ENCODE measurements at regions not wholly inside any gene's neighbourhood (a gene's known extent, or its start where the extent isn't known, plus 50 kb on each side); places are given as distances from the start of the nearest gene placed in this dataset.

- DNase-seq (ENCODE audit: low spot score) = no peak
Observed at GRCh38 chr20:60321601-60322000, 363.4 kb downstream of the CDH26 start.

- DNase-seq (ENCODE audit: low spot score) = no peak
Observed at GRCh38 chr20:60326821-60327220, 368.6 kb downstream of the CDH26 start.

- no peak for DNase-seq (ENCODE audit: low spot score)
Observed at GRCh38 chr20:60327971-60328660, 369.9 kb downstream of the CDH26 start.

- DNase-seq (ENCODE audit: low spot score) = no peak
Observed at GRCh38 chr20:60330461-60330860, 372.2 kb downstream of the CDH26 start.

GRCh38 chr20:60331688-60332300 is 373.6 kb downstream of the CDH26 start:
- no peak for DNase-seq (ENCODE audit: low spot score)

- DNase-seq (ENCODE audit: low spot score) = no peak
Observed at GRCh38 chr20:60332523-60332922, 374.3 kb downstream of the CDH26 start.

- DNase-seq (ENCODE audit: low spot score) = no peak
Observed at GRCh38 chr20:60334911-60335310, 376.7 kb downstream of the CDH26 start.

- DNase-seq (ENCODE audit: low spot score) = no peak
Observed at GRCh38 chr20:60338556-60338955, 380.3 kb downstream of the CDH26 start.

GRCh38 chr20:60339738-60340137 is 381.5 kb downstream of the CDH26 start:
- no peak for DNase-seq (ENCODE audit: low spot score)

GRCh38 chr20:60340232-60340631 is 382.0 kb downstream of the CDH26 start:
- no peak for DNase-seq (ENCODE audit: low spot score)

GRCh38 chr20:60341062-60341461 is 382.8 kb downstream of the CDH26 start:
- no peak for DNase-seq (ENCODE audit: low spot score)

GRCh38 chr20:60345106-60345505 is 386.9 kb downstream of the CDH26 start:
- DNase-seq (ENCODE audit: low spot score) = no peak

GRCh38 chr20:60349418-60349817 is 391.2 kb downstream of the CDH26 start:
- no peak for DNase-seq (ENCODE audit: low spot score)

GRCh38 chr20:60352017-60352416 is 393.8 kb downstream of the CDH26 start:
- DNase-seq (ENCODE audit: low spot score) = no peak

- DNase-seq (ENCODE audit: low spot score) = no peak
Observed at GRCh38 chr20:60352596-60352995, 394.4 kb downstream of the CDH26 start.

- no peak for DNase-seq (ENCODE audit: low spot score)
Observed at GRCh38 chr20:60354024-60354580, 395.9 kb downstream of the CDH26 start.

GRCh38 chr20:60358101-60358500 is 399.9 kb downstream of the CDH26 start:
- DNase-seq (ENCODE audit: low spot score) = no peak

- no peak for DNase-seq (ENCODE audit: low spot score)
Observed at GRCh38 chr20:60359010-60359409, 400.8 kb downstream of the CDH26 start.

- DNase-seq (ENCODE audit: low spot score) = no peak
Observed at GRCh38 chr20:60361761-60362395, 403.7 kb downstream of the CDH26 start.

GRCh38 chr20:60362531-60362930 is 404.3 kb downstream of the CDH26 start:
- DNase-seq (ENCODE audit: low spot score) = no peak

GRCh38 chr20:60363698-60364097 is 405.5 kb downstream of the CDH26 start:
- no peak for DNase-seq (ENCODE audit: low spot score)

- DNase-seq (ENCODE audit: low spot score) = no peak
Observed at GRCh38 chr20:60365064-60365666, 406.9 kb downstream of the CDH26 start.

- DNase-seq (ENCODE audit: low spot score) = no peak
Observed at GRCh38 chr20:60365882-60366281, 407.7 kb downstream of the CDH26 start.
